ENCODE measurements at regions not wholly inside any gene's neighbourhood (a gene's known extent, or its start where the extent isn't known, plus 50 kb on each side); places are given as distances from the start of the nearest gene placed in this dataset.

DNA sequence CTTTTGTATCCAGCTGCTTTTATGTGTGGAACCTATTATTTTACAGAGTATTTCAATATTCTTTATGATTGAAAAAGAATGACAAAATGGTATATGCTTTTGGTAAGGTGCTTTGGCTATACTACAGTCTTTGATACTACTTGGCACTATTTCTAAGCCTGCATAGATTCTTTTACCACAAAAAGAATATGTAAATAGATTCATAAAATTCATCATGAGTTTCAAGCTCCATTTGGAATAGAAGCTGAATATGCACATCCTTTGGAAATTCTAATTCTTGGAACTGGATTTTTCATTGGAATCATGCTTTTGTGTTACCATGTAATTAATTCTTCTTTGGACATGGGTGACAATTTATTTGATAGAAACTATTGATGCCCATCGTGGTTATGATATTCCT is 60.2 kb upstream of the SYTL5 start:
- TF ChIP-seq EZH2phosphoT487 (conservative IDR thresholded peaks at IDR 0.05; ENCODE audit: low read length) (no peak), CTCF (IDR thresholded peaks at IDR 0.05; ENCODE audit: insufficient read depth, low read length, poor library complexity, severe bottlenecking) (no peak)

Data from SU-DHL-6 (cell line).